RWPE1 (cell line): ENCODE measurements at regions not wholly inside any gene's neighbourhood (a gene's known extent, or its start where the extent isn't known, plus 50 kb on each side); places are given as distances from the start of the nearest gene placed in this dataset.

ENCODE experiments used
- CTCF ChIA-PET: fragments of 350-600 bp; sonication (Branson Sonifier 250); formaldehyde crosslinking; extraction: SDS; loops from one replicate; lab custom pipeline; 2021; lab: Yijun Ruan, JAX
- POLR2A ChIA-PET: fragments of 400-600 bp; formaldehyde crosslinking; extraction: SDS; loops from one replicate; lab custom pipeline; 2020; ENCODE audit warnings: antibody characterized with exemption; ENCODE audit not compliant: low non-redundant PET; lab: Yijun Ruan, JAX
- DNase-seq: peaks from one replicate; pipeline ENCODE4 v3.0.0; 2012; ENCODE audit warnings: low spot score
- H3K27ac ChIP-seq: fragments of 450-650 bp; 2 replicates; pipeline ENCODE4 v1.5.1; 2017
- TF ChIP-seq, protein P1 (sequence below): fragments of 450-650 bp; conservative IDR thresholded peaks from 2 replicates; pipeline ENCODE4 v1.5.1; 2017; ENCODE audit warnings: low read depth, mild to moderate bottlenecking

- no peak overlapping the region for H3K27ac ChIP-seq
- DNase-seq: no peak
- POLR2A ChIA-PET: no interaction called here
- CTCF ChIA-PET: interaction anchor here (0.6 kb wide), 1 partner anchor 93 kb away, joined by 3 read pairs; no protein-coding TSS in a partner anchor
- TF ChIP-seq, protein P1, sequence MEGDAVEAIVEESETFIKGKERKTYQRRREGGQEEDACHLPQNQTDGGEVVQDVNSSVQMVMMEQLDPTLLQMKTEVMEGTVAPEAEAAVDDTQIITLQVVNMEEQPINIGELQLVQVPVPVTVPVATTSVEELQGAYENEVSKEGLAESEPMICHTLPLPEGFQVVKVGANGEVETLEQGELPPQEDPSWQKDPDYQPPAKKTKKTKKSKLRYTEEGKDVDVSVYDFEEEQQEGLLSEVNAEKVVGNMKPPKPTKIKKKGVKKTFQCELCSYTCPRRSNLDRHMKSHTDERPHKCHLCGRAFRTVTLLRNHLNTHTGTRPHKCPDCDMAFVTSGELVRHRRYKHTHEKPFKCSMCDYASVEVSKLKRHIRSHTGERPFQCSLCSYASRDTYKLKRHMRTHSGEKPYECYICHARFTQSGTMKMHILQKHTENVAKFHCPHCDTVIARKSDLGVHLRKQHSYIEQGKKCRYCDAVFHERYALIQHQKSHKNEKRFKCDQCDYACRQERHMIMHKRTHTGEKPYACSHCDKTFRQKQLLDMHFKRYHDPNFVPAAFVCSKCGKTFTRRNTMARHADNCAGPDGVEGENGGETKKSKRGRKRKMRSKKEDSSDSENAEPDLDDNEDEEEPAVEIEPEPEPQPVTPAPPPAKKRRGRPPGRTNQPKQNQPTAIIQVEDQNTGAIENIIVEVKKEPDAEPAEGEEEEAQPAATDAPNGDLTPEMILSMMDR: no peak
Observed at GRCh38 chr4:99716996-99717395, 59.4 kb upstream of the C4orf54 start.

DNA sequence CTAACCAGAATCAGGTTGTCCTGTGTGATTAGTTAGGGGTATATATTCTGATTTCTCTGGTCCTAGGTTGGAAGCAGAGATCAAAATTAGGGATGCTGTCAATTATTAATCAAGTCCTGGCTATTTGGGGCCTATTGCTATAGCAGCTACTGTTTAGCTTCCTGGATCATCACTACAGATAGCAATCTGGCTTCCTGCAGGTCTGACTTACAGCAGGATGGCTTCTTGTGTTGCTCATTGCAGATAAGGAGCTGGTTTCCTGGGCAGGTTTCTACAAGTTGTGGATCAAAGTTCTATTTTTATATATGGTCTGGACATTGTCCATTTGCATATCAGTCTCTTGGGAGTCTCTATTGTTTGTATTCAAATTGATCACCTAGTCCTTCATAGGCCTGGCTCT, 57.7 kb upstream of the C4orf54 start:
- no peak for DNase-seq
- ChIA-PET CTCF (interaction anchor here (0.6 kb wide), 2 partner anchors 68 to 256 kb away, joined by 3 to 4 read pairs; no protein-coding TSS in a partner anchor), POLR2A (no interaction called here)
- H3K27ac ChIP-seq: no peak overlapping the region
- TF ChIP-seq, protein P1: no peak

- ChIA-PET POLR2A (no interaction called here), CTCF (interaction anchor here (0.5 kb wide), 1 partner anchor 1671 kb away, joined by 5 read pairs; no protein-coding TSS in a partner anchor)
- TF ChIP-seq, protein P1: no peak
- no peak for DNase-seq
- no peak overlapping the region for H3K27ac ChIP-seq
Observed at GRCh38 chr4:99714179-99714578, 56.6 kb upstream of the C4orf54 start.

GRCh38 chr4:99712530-99712929, 54.9 kb upstream of the C4orf54 start:
- no peak overlapping the region for H3K27ac ChIP-seq
- DNase-seq: no peak
- ChIA-PET POLR2A (interaction anchor here (1.4 kb wide), 1 partner anchor 149 kb away, joined by 3 read pairs; the partner anchor contains the start of gene TRMT10A), CTCF (interaction anchor here (2.3 kb wide), 1 partner anchor 96 kb away, joined by 7 read pairs; no protein-coding TSS in a partner anchor)
- TF ChIP-seq, protein P1: no peak

DNA sequence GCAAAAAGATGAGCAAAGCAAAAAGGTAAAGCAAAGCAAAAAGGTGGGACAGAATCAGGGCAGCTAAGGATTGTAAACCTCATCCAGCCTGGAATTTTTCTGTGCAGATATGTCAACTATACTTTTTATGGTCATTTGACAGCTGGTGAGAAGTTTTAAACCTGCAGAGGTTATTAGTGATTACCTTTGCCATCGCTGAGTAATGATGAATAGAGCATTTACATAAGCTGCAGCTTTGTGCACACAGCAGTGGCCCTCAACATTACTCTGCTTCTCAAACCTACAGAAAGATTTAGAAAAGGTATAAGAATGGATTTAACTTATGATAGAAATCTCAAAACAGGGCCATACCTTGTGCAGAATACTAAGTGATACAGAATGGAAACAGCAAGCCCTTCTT, 54.5 kb upstream of the C4orf54 start:
- ChIA-PET CTCF (interaction anchor here (2.3 kb wide), 1 partner anchor 96 kb away, joined by 7 read pairs; no protein-coding TSS in a partner anchor), POLR2A (interaction anchor here (1.4 kb wide), 1 partner anchor 149 kb away, joined by 3 read pairs; the partner anchor contains the start of gene TRMT10A)

GRCh38 chr4:99711657-99712056, 54.0 kb upstream of the C4orf54 start:
- ChIA-PET POLR2A (interaction anchor here (1.4 kb wide), 1 partner anchor 148 kb away, joined by 3 read pairs; the partner anchor contains the start of gene TRMT10A), CTCF (interaction anchor here (0.6 to 2.3 kb wide), 2 partner anchors 53 to 97 kb away, joined by 3 to 7 read pairs; no protein-coding TSS in a partner anchor)
- no peak overlapping the region for H3K27ac ChIP-seq
- DNase-seq: no peak
- TF ChIP-seq, protein P1: no peak

More for the DNA sequence above, 54.5 kb upstream of the C4orf54 start:
- no peak overlapping the region for H3K27ac ChIP-seq
- no peak for DNase-seq
- TF ChIP-seq, protein P1: no peak
